Keratinocyte (primary cell): ENCODE measurements at regions not wholly inside any gene's neighbourhood (a gene's known extent, or its start where the extent isn't known, plus 50 kb on each side); places are given as distances from the start of the nearest gene placed in this dataset.

Experiments used
- CTCF ChIP-seq, 3 experiments: IDR thresholded peaks in 1 of 3; conservative IDR thresholded peaks in 1 of 3; optimal IDR thresholded peaks in 1 of 3; 2 replicates in 2 of 3; 3 replicates in 1 of 3; pipeline versions ENCODE3 to v1.5.1; 2011; ENCODE audit warnings: low read length in 3 of 3, mild to moderate bottlenecking in 3 of 3, moderate library complexity in 2 of 3, control low read depth in 1 of 3, inconsistent platforms in 1 of 3; ENCODE audit not compliant: insufficient read depth in 2 of 3; ENCODE audit errors: extremely low read depth in 1 of 3
- EZH2 ChIP-seq: IDR thresholded peaks from one replicate; pipeline ENCODE4 v1.6.1; 2012; ENCODE audit warnings: inconsistent platforms, mild to moderate bottlenecking, low read length, moderate library complexity

- TF ChIP-seq CTCF (optimal IDR thresholded peaks at IDR 0.05 in 1 of 3, IDR thresholded peaks at IDR 0.05 in 1 of 3, conservative IDR thresholded peaks at IDR 0.05 in 1 of 3; ENCODE audit: extremely low read depth in 1 of 3, insufficient read depth in 2 of 3, low read length in 3 of 3): no peak
- TF ChIP-seq EZH2: no peak
These were observed 197.9 kb upstream of the VRK2 start for GRCh38 chr2:57848723-57849122.
